ENCODE measurements at regions not wholly inside any gene's neighbourhood (a gene's known extent, or its start where the extent isn't known, plus 50 kb on each side); places are given as distances from the start of the nearest gene placed in this dataset.
"Not testable (repeated sequence)": the region's sequence is repeated elsewhere in the genome, so short reads cannot be mapped to it uniquely, and the experiment has no call there.

- DNase-seq (ENCODE audit: low spot score) = no peak
- intact Hi-C loops (cut with DNase I) = no loop called here
Measured at GRCh38 chr10:106025208-106025811, 1139.2 kb downstream of the SORCS1 start.

GRCh38 chr10:106023329-106023728 lies 1141.2 kb downstream of the SORCS1 start:
- intact Hi-C loops (cut with DNase I) = no loop called here
- no peak for DNase-seq (ENCODE audit: low spot score)

GRCh38 chr10:106019559-106019958 lies 1144.9 kb downstream of the SORCS1 start:
- DNase-seq (ENCODE audit: low spot score); intact Hi-C loops (cut with DNase I): not testable (repeated sequence)

GRCh38 chr10:106015369-106016199 lies 1148.9 kb downstream of the SORCS1 start:
- not testable (repeated sequence) for DNase-seq (ENCODE audit: low spot score)

GRCh38 chr10:106011250-106011649 lies 1153.3 kb downstream of the SORCS1 start:
- intact Hi-C loops (cut with DNase I) = no loop called here
- DNase-seq (ENCODE audit: low spot score) = no peak

More at GRCh38 chr10:106015369-106016199, 1148.9 kb downstream of the SORCS1 start:
- intact Hi-C loops (cut with DNase I) = not testable (repeated sequence)

- DNase-seq (ENCODE audit: low spot score) = no peak
- intact Hi-C loops (cut with DNase I) = no loop called here
Measured at GRCh38 chr10:106000721-106001120, 1163.8 kb downstream of the SORCS1 start.

- no peak for DNase-seq (ENCODE audit: low spot score)
- intact Hi-C loops (cut with DNase I) = no loop called here
Measured at GRCh38 chr10:105993609-105994008, 1170.9 kb downstream of the SORCS1 start.

GRCh38 chr10:105992928-105993327 lies 1171.6 kb downstream of the SORCS1 start:
- no peak for DNase-seq (ENCODE audit: low spot score)
- intact Hi-C loops (cut with DNase I) = no loop called here

GRCh38 chr10:105990529-105990928 lies 1174.0 kb downstream of the SORCS1 start:
- intact Hi-C loops (cut with DNase I) = no loop called here
- no peak for DNase-seq (ENCODE audit: low spot score)

- DNase-seq (ENCODE audit: low spot score) = no peak
- intact Hi-C loops (cut with DNase I) = no loop called here
Measured at GRCh38 chr10:105989995-105990394, 1174.5 kb downstream of the SORCS1 start.

- no peak for DNase-seq (ENCODE audit: low spot score)
- intact Hi-C loops (cut with DNase I) = no loop called here
Measured at GRCh38 chr10:105988848-105989247, 1175.7 kb downstream of the SORCS1 start.

GRCh38 chr10:105986912-105987635 lies 1177.4 kb downstream of the SORCS1 start:
- intact Hi-C loops (cut with DNase I) = no loop called here
- DNase-seq (ENCODE audit: low spot score) = no peak

GRCh38 chr10:105986486-105986885 lies 1178.0 kb downstream of the SORCS1 start:
- intact Hi-C loops (cut with DNase I) = no loop called here
- DNase-seq (ENCODE audit: low spot score) = no peak

GRCh38 chr10:105982735-105983134 lies 1181.8 kb downstream of the SORCS1 start:
- intact Hi-C loops (cut with DNase I) = no loop called here
- no peak for DNase-seq (ENCODE audit: low spot score)

GRCh38 chr10:105981679-105982078 lies 1182.8 kb downstream of the SORCS1 start:
- no peak for DNase-seq (ENCODE audit: low spot score)
- intact Hi-C loops (cut with DNase I) = no loop called here

- intact Hi-C loops (cut with DNase I) = no loop called here
- no peak for DNase-seq (ENCODE audit: low spot score)
Measured at GRCh38 chr10:105974803-105975456, 1189.6 kb downstream of the SORCS1 start.

GRCh38 chr10:105973902-105974301 lies 1190.6 kb downstream of the SORCS1 start:
- no peak for DNase-seq (ENCODE audit: low spot score)
- intact Hi-C loops (cut with DNase I) = no loop called here

- no peak for DNase-seq (ENCODE audit: low spot score)
- intact Hi-C loops (cut with DNase I) = no loop called here
Measured at GRCh38 chr10:105973360-105973759, 1191.1 kb downstream of the SORCS1 start.

- DNase-seq (ENCODE audit: low spot score) = no peak
- intact Hi-C loops (cut with DNase I) = no loop called here
Measured at GRCh38 chr10:105971460-105971859, 1193.0 kb downstream of the SORCS1 start.

- intact Hi-C loops (cut with DNase I) = no loop called here
- no peak for DNase-seq (ENCODE audit: low spot score)
Measured at GRCh38 chr10:105969884-105970377, 1194.6 kb downstream of the SORCS1 start.
